Cerebellar nuclear complex (tissue), 1 donor: ENCODE measurements at regions not wholly inside any gene's neighbourhood (a gene's known extent, or its start where the extent isn't known, plus 50 kb on each side); places are given as distances from the start of the nearest gene placed in this dataset.

Experiments used
- DNase-seq, 2 experiments: peaks; one replicate each; lab custom pipeline; 2025; lab: John Stamatoyannopoulos, UW

DNA sequence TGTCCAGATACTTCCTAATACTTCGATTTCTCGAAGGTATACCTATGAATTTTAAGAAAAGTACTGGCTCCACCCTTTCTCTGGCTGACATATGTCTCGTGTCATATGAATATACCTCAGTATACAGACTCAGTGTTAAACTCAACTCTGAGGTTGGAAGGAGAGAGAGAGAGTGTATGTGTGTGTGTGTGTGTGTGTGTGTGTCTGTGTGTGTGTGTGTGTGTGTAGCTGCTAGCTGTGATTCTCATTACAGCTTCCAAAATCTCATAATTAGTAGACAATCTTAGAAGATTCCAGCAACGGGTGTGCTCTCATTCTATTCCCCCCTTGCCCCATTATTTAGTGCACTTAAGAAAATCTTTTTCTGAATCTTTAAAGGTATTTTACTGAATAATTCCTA, 380.3 kb upstream of the B3GALT2 start:
- no peak for DNase-seq

DNA sequence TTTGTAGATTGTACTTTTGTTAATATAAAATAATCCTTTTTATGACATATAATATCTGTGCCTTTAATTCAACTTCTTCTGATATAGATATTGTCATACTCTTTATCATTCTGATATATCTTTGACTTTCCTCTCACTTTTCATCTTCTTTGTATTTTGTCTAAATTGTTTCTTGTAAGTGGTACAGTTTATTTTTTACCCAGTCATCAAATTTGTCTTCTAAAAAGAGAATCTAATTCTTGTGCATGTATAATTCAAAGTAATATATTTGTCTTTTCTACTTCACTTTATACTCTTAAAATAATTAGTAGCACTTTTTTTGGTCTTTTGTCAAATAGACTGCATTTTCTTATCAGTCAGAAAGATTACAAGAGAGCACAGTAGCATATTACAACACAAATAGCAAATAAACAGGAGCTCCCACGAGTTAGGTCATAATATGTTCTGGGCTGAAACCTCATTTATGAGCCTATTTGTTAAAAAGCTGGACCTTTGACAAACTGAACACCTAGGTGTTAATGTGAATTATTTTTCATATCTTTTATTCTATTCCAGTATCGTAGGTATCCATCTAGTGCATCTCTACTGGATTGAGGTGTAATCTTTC, 379.7 kb upstream of the B3GALT2 start:
- DNase-seq: no peak

DNA sequence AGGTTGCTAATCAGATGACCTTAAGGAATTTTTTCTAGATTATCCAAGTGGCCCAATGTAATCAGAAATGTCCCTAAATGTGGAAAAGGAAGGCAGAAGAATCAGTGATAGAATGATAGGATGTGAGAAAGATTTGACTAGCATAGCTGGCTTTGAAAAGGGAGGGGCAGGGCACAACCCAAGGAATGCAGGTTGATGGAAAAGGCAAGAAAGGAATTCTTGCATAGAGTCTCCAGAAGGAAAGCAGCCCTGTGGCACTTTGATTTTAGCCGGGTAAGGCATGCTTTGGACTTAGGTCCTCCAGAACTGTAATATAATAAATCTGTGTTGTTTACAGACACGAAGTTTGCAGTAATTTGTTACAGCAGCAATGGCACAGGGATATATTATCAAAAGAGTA, 375.7 kb upstream of the B3GALT2 start:
- no peak for DNase-seq

DNA sequence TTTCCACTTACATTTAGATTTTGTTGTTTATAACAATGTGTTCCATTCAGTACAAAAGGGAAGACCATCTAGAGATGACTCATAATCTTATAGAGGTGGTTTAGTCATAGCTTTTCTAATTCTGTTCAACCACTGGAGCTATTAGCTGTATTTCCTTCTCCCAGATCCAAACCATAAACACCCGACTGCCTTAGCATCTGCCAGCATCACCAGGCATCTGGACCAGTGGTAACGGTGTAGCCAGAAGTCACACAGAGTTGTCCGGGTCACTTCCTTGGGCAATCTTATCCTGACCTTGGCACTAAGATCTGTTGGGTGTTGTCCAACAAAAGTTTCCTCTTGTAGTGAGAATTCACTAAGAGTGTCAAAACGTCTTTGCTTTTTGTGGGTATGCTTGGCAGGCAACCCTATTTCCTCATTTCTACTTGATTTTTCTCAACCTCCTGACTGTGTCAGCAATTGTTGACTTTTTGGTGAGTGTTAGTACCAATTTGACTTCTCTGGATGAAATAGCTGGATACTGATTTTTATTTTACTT, 372.1 kb upstream of the B3GALT2 start:
- DNase-seq: no peak

DNA sequence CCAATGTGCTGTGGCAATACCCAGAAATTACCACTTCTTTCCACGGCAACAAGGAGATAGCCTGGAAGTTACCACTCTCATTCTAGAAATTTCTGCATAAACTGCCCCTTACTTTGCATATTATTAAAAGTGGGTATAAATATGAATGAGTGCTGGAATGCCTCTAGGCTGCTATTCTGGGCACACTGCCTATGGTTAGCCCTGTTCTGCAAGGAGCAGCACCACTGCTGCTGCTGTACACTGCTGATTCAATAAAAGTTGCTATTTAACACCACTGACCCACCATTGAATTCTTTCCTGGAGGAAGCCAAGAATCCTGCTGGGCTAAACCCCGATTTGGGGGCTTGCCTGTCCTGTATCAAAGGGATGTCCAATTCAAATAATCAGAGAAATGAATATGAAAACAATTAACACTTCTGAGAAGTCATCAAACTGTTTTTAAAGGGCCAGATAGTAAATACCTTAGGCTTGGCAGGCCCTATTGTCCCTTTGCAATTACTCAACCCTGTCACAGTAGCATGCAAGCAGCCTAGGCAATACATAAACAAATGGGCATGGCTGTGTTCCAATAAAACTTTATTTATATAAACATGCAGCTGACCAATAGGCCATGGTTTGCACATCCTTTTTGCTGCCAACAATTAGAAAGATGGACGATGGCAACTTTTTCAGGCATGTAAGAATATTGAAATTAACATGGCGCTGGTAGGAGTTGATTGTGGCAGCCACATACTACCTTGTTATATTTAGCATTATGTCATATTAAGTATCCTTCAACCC, 369.4 kb upstream of the B3GALT2 start:
- DNase-seq: no peak

DNA sequence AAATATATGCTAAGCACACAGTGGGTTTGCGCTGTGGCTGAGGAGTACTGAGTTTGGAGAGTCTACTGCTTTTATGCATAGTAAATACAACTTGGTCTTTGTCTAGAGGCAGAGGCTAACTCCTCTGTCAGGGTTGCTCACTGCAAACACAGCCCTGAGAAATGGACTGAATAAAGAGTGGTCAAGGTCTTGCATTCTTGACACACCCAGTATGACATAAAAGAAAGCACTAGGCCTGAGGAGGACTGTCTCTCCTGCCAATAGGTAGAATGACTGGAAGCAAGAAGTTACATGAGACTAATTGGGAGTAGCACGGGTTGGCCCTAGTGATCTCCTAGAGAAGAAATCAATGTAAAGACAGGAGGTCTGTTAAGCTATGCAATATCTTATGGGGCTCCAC, 367.2 kb upstream of the B3GALT2 start:
- no peak for DNase-seq

DNA sequence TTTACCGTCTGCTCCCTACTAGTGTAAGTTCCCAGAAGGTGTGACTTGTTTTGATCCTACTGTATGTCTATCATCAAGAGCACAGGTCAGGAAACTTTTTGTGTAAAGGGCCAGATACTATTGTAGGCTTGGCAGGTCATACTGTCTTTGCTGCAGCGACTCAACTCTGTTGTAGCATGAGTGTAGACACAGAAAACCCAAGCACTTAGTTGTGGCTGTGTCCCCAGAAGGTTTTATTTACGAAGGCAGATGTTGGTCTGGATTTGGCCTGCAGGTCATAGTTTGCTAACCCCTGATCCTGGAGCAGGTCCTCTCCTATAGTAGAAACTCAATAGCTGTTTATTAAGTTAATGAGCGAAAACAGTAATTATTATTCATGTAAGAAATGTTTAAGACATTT, 365.9 kb upstream of the B3GALT2 start:
- DNase-seq: no peak

DNA sequence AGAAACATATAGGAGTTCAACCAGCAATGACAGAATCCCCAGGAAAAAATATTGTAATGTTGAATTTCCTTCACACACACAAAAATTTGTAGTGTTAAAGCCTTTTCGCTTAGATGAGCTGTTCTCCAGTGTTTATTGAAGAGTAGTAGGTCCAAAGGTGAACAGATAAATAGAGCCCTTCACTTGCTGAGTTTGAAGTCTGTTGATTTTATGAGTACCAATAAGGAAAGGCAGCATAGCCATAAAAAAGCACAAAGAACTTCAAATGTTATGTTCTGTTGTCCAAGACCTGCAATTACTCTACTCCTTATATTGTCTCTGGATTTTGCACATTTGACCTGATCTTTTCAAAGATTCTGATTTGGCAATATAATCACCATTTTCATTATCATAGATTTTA, 362.7 kb upstream of the B3GALT2 start:
- DNase-seq: no peak

DNA sequence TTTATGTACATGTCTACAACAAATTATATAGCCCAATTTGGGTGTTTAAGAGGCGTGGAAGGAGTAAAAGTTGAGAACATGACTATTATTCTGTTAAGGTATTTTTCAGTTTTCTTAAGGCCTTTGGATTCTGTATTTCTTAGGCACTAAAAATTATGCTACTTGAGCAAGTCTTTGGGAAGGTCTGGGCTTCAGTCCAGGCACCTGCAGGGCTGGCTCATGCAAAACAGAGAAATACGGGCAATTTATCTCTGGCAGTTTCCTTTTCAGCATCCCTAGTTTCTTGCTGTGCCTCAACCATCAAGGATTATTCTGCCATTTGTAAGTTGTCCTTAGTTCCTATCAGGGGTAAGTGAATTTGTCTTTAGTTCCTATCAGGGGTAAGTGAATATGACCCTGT, 358.8 kb upstream of the B3GALT2 start:
- no peak for DNase-seq

DNA sequence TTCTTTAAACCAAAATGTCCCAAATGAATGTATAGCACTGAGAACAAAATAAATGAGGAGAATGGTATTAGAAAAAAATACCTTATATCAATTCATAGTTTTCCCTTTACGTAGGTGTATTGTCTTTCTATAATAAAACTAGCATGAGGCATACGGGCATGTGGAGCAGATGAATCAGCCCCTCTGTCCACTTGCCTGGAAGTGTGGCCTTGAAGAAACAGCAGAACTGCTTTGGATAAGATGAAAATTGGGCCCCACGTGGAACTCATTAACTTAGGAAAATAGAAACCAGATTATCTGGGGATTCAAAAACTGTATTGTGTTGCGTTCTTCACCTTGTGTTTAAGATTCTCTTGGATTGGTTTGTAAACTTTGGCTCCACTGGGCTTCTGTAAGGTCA, 356.8 kb upstream of the B3GALT2 start:
- no peak for DNase-seq

DNA sequence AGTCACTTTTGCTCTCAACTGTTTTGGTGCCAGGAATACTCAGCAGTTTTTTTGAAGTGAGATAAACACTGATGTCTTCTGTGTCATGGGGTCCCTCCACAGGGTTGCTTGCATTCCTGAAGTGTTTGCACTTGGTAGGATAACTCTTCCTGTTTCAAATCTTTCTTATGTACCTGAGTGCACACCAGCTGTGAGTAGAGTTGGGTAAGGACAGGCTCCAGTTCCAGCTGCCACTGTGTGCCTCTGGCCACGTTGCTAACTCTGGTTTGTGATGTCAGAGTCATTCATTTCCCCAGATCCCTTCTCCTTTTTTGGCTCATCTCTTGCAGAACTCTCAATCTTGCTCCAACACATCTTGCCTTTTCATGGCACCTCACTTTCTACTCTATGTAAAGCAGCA, 356.3 kb upstream of the B3GALT2 start:
- DNase-seq: no peak

DNA sequence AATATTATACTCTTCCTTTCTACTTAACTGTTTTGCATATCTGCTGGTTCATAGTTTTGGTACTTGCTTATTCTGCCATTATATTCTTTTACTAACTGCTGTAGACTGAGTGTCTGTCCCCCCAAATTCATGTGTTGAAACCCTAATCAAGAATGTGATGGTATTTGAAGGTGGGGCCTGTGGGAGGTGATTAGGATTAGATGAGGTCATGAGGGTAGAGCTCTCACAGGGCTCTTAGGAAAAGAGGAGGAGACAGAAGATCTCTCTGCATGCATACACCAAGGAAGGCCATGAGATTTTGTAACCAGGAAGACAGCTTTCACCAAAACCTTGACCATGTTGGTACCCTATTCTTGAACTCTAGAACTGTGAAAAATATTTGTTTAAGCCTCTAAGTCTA, 354.1 kb upstream of the B3GALT2 start:
- DNase-seq: no peak

DNA sequence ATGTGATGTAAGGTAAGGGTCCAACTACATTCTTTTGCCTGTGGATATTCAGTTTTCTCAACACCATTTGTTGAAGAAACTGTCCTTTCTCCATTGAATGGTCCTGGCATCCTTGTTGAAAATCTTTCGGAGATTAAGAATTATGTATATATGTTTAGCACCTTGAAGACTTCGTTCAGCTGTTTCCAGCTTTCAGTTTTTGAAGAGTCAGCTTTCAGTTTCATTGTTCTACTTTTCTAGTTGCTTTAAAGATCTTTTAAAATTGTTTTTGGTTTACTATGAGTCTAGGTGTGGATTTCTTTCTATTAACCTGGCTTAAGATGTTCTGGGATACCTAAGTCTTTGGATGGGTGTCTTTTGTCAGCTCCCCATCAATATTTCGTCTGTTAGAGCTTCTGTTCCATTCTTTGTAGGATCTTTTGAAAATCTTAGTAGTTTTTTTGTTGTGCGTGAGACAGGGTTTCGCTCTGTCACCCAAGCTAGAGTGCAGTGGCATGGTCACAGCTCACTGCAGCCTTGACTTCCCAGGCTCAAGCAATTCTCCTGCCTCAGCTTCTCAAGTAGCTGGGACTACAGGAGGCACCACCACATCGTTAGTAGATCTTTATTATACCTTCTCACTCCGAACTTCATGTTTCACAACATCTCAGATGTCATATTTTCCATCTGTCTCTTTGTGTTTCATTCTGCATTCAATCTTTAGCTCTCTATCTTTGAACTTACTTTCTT, 353.5 kb upstream of the B3GALT2 start:
- DNase-seq: no peak

DNA sequence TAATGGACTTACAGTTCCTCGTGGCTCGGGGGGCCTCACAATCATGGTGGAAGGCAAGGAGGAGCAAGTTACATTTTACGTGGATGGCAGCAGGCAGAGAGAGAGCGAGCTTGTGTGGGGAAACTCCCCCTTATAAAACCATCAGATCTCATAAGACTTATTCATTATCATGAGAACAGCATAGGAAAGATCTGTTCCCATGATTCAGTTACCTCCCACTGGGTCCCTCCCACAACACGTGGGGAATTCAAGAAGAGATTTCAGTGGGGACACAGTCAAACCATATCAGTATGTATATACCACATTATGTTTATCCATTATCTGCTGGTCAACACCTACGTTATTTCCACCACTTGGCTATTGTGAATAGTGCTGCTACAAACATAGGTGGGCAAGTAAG, 352.3 kb upstream of the B3GALT2 start:
- DNase-seq: no peak

DNA sequence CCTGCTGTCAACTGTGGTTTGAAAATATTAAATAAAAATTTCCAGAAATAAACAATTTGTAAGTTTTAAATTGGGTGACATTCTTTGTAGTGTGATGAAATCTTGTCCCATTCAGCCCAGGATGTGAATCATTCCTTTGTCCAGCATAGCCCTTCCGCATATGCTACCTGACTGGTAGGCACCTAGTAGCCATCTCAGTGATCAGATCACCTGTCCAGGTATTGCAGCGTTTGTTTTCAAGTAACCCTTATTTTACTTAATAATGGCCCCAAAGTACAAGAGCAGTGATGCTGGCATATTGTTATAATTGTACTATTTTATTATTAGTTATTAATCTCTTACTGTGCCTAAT, 351.6 kb upstream of the B3GALT2 start:
- DNase-seq: no peak

DNA sequence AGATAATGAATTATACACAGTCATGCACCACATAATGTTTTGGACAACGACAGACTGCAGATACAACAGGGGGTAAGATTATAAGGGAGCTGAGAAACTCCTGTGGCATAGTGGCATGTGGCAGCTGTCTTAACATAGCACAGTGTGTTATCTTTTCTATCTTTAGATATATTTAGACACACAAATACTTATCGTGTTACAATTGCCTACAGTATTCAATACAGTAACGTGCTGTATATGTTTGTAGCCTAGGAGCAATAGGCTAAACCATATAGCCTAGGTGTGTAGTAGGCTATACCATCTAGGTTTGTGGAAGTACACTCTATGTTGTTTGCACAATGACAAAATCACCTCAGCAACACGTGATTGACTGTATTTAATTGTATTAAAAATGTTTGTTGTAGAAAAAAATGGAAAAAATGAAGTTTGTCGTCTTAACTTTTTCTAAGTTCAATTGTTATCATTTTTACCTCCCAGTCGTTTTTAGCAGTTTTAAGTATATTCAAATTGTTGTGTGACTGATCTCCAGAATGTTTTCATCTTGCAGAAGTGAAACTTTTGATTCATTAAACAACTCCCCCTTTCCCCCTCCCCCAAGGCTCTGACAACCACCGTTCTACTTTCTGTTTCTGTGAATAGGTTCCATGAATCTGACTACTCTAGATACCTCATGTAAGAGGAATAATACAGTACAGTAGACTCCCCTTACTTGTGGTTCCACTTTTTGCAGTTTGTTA, 351.0 kb upstream of the B3GALT2 start:
- DNase-seq: no peak

DNA sequence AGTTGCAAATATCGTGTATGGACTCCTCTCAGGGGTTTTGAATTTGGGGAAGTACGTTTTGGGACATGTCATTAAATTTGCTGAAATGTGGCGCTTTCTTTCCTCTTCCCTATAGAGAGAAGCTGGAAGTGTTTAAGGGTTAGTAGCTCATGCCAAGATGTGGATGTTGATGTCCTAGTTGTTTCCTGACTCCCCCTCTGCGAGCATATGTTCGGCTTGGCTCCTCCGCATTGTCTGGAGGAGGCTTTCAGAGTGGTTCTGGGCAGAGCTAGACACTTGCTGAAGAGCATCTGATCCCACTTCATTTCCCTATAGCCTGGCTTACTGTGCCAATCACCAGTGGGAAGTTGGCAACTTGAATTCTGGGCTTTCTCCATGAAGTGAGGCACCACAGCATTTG, 347.4 kb upstream of the B3GALT2 start:
- no peak for DNase-seq

DNA sequence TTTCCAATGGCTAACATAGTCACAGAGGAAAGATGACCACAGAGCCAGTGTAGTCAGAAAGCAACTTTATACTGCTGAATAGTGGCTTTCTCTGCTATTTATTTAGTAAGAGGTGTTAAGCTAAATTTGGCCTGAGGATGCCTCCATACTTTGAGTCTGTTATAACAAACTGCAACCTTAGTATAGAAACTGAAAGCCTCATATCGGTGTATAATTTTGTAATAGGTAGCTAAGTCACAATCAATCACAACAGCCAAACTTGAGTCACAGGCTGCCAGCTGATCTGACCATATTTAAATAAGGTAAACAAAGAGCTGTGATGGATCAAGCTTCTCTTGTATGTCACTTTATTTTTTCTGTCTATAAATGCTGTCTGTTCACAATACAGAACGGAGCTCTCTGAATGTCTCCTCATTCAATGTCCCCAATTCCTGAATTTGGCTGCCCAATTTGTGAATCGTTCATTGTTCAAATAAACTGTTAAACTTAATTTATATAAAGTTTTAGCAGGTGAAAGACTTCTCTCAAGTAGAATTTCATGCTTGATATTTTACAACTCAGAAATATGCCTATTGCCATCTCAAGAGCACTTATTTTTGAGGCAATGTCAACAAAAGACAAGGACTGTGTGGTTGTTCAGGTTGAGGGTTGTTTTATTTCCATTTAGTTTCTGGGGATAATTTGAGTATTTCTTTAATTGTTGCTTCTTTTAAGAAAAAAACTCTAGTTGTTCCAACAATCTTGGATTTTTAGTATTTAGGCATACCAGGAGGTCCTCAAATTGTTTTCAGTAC, 339.7 kb upstream of the B3GALT2 start:
- no peak for DNase-seq

DNA sequence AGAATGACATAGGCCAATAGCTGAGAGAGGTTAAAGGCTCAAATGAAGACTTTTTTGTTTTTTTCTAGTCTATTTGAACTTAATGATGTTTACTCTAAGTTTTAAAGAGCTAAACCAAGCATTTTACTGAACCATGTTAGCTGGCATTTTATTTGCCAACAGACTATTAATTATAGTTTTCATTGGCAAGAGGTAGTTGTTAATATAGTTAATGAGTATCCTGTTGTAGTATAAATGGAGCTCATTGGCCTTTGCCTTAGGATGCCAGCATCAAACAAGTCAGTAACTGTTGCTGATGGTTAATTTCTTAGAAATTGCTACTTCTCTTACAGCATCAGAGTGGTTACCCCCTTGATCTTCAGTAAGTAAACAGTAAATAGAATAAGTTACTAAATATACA, 339.0 kb upstream of the B3GALT2 start:
- DNase-seq: no peak

DNA sequence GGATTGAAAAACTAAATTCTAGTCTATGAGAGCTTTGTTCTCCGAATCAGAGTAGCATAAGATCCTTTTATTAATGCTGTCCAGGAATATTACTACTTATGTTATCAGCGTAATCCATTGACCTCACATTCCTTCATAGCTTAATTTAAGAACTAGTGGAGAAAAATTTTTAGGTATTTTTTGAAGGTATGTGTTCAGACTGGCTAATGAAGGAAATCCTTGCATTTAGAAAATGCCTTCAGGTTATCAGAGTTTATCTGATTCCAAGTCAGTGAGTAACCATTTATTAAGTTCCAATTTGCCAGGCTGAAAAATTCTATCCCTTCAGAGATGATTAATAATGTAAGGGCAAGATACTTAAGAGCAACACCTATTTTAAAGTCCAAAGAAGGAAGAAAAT, 338.2 kb upstream of the B3GALT2 start:
- DNase-seq: no peak

DNA sequence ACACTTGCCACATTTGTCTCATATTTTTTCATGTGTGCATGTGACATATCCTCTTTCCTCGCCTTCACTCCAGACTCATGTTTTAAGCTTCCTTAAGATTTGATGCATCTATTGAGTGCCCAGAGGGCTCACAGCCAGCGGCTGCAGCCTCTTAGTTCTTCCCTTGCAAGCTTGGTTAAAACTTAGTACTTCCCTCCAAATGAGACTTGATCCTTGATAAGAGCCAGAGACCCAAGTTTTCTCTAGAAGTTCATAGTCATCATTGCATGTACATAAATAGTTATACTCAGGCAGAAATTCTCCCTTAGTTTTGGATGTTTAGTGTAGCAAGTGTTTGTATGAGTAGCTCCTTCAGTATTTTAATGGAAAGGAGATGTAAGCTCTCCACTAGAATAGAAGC, 337.6 kb upstream of the B3GALT2 start:
- no peak for DNase-seq

DNA sequence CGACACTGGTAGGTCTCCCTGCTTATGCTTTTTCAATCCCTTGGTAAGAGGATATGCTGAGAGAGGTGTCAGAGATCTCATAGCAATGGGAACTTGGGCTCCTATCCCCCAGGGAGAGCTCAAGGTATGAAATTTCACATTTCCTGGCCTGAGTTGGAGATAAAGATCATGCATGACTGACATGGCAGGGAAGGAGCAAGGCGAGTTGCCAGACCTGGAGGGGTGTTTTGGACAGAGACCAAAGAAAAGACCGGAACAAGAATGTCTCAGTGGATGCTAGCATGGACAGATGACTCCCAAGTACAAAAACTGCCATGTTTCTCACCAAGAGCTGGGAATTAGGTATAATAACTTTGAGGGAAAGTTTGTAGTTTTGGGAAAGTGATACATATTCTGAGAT, 334.1 kb upstream of the B3GALT2 start:
- DNase-seq: no peak
